SK-N-SH treated with all-trans-retinoic acid at 6 μM for 48 hours (cell line): ENCODE measurements at regions not wholly inside any gene's neighbourhood (a gene's known extent, or its start where the extent isn't known, plus 50 kb on each side); places are given as distances from the start of the nearest gene placed in this dataset.

Experiments
- ATAC-seq: fragments of 200-7000 bp; cut with Tn5 transposase; 3 replicates; pipeline ENCODE4 v1.9.1; 2020; ENCODE audit warnings: mild to moderate bottlenecking, moderate library complexity
- ARNTL ChIP-seq: fragments of 450-650 bp; formaldehyde crosslinking; IDR thresholded peaks from 2 replicates; pipeline ENCODE4 v1.5.0; 2020; ENCODE audit warnings: low read depth, mild to moderate bottlenecking, moderate library complexity, borderline replicate concordance
- BACH2 ChIP-seq: fragments of 250-450 bp; sonication (Bioruptor Pico); IDR thresholded peaks from 2 replicates; pipeline ENCODE4 v1.9.0; 2021; ENCODE audit warnings: mild to moderate bottlenecking, borderline replicate concordance
- CREB5 ChIP-seq: fragments of 250-450 bp; sonication (Bioruptor Pico); IDR thresholded peaks from 2 replicates; pipeline ENCODE4 v1.5.1; 2020; ENCODE audit warnings: low read depth, mild to moderate bottlenecking, moderate library complexity
- CSDC2 ChIP-seq: fragments of 250-450 bp; sonication (Bioruptor Pico); IDR thresholded peaks from 2 replicates; pipeline ENCODE4 v1.5.0; 2020; ENCODE audit warnings: mild to moderate bottlenecking, moderate library complexity
- ESRRG ChIP-seq: fragments of 250-450 bp; sonication (Bioruptor Pico); IDR thresholded peaks from 2 replicates; pipeline ENCODE4 v1.6.1; 2021; ENCODE audit warnings: mild to moderate bottlenecking
- GLIS3 ChIP-seq: fragments of 250-450 bp; sonication (Bioruptor Pico); IDR thresholded peaks from 2 replicates; pipeline ENCODE4 v1.5.0; 2020; ENCODE audit warnings: mild to moderate bottlenecking, moderate library complexity
- ISL1 ChIP-seq: fragments of 250-450 bp; sonication (Bioruptor Pico); IDR thresholded peaks from 2 replicates; pipeline ENCODE4 v2.1.2; 2022; ENCODE audit warnings: mild to moderate bottlenecking, moderate library complexity
- POU6F1 ChIP-seq: fragments of 250-450 bp; sonication (Bioruptor Pico); IDR thresholded peaks from 2 replicates; pipeline ENCODE4 v1.8.0; 2021; ENCODE audit warnings: low read depth, mild to moderate bottlenecking, moderate library complexity, borderline replicate concordance
- RARB ChIP-seq: fragments of 250-450 bp; sonication (Bioruptor Pico); IDR thresholded peaks from 2 replicates; pipeline ENCODE4 v1.8.0; 2021; ENCODE audit warnings: mild to moderate bottlenecking, moderate library complexity
- SNAI2 ChIP-seq: fragments of 250-450 bp; sonication (Bioruptor Pico); IDR thresholded peaks from 2 replicates; pipeline ENCODE4 v1.5.0; 2020; ENCODE audit warnings: mild to moderate bottlenecking, moderate library complexity
- TCF4 ChIP-seq: fragments of 250-450 bp; sonication (Bioruptor Pico); IDR thresholded peaks from 2 replicates; pipeline ENCODE4 v1.8.0; 2021; ENCODE audit warnings: mild to moderate bottlenecking, moderate library complexity, borderline replicate concordance
- TOX ChIP-seq: fragments of 250-450 bp; sonication (Bioruptor Pico); IDR thresholded peaks from 2 replicates; pipeline ENCODE4 v1.8.0; 2021; ENCODE audit warnings: mild to moderate bottlenecking, moderate library complexity, borderline replicate concordance
- ZC3H10 ChIP-seq: fragments of 250-450 bp; sonication (Bioruptor Pico); IDR thresholded peaks from 2 replicates; pipeline ENCODE4 v1.5.1; 2021; ENCODE audit warnings: mild to moderate bottlenecking, moderate library complexity
- ZFP3 ChIP-seq: fragments of 250-450 bp; sonication (Bioruptor Pico); IDR thresholded peaks from 2 replicates; pipeline ENCODE4 v1.5.0; 2020; ENCODE audit warnings: mild to moderate bottlenecking, moderate library complexity
- ZNF565 ChIP-seq: fragments of 450-650 bp; formaldehyde crosslinking; conservative IDR thresholded peaks from 2 replicates; pipeline ENCODE4 v1.5.0; 2020; ENCODE audit warnings: low read depth, mild to moderate bottlenecking, moderate library complexity
- ZNF70 ChIP-seq: fragments of 450-650 bp; formaldehyde crosslinking; IDR thresholded peaks from 2 replicates; pipeline ENCODE4 v1.5.0; 2020; ENCODE audit warnings: mild to moderate bottlenecking, moderate library complexity
- ZNF8 ChIP-seq: fragments of 450-650 bp; formaldehyde crosslinking; IDR thresholded peaks from 2 replicates; pipeline ENCODE4 v1.5.0; 2020; ENCODE audit warnings: mild to moderate bottlenecking, moderate library complexity
- TF ChIP-seq, protein P1 (sequence below): fragments of 250-450 bp; sonication (Bioruptor Pico); IDR thresholded peaks from 2 replicates; pipeline ENCODE4 v1.5.0; 2020; ENCODE audit warnings: mild to moderate bottlenecking, moderate library complexity
- TF ChIP-seq, protein P2 (sequence below): fragments of 250-450 bp; sonication (Bioruptor Pico); IDR thresholded peaks from 2 replicates; pipeline ENCODE4 v1.5.1; 2021; ENCODE audit warnings: mild to moderate bottlenecking, moderate library complexity
- TF ChIP-seq, protein P3 (sequence below): fragments of 250-450 bp; sonication (Bioruptor Pico); IDR thresholded peaks from 2 replicates; pipeline ENCODE4 v1.8.0; 2020; ENCODE audit warnings: mild to moderate bottlenecking, moderate library complexity, borderline replicate concordance

- no peak for ATAC-seq
- TF ChIP-seq, protein P1, sequence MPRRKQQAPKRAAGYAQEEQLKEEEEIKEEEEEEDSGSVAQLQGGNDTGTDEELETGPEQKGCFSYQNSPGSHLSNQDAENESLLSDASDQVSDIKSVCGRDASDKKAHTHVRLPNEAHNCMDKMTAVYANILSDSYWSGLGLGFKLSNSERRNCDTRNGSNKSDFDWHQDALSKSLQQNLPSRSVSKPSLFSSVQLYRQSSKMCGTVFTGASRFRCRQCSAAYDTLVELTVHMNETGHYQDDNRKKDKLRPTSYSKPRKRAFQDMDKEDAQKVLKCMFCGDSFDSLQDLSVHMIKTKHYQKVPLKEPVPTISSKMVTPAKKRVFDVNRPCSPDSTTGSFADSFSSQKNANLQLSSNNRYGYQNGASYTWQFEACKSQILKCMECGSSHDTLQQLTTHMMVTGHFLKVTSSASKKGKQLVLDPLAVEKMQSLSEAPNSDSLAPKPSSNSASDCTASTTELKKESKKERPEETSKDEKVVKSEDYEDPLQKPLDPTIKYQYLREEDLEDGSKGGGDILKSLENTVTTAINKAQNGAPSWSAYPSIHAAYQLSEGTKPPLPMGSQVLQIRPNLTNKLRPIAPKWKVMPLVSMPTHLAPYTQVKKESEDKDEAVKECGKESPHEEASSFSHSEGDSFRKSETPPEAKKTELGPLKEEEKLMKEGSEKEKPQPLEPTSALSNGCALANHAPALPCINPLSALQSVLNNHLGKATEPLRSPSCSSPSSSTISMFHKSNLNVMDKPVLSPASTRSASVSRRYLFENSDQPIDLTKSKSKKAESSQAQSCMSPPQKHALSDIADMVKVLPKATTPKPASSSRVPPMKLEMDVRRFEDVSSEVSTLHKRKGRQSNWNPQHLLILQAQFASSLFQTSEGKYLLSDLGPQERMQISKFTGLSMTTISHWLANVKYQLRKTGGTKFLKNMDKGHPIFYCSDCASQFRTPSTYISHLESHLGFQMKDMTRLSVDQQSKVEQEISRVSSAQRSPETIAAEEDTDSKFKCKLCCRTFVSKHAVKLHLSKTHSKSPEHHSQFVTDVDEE = no peak
- TF ChIP-seq TCF4 = no peak
- TF ChIP-seq RARB = no peak
- no peak for TF ChIP-seq SNAI2 (CRISPR knock-in tag)
- no peak for TF ChIP-seq BACH2 (CRISPR knock-in tag)
- TF ChIP-seq ISL1 = no peak
- TF ChIP-seq, protein P2, sequence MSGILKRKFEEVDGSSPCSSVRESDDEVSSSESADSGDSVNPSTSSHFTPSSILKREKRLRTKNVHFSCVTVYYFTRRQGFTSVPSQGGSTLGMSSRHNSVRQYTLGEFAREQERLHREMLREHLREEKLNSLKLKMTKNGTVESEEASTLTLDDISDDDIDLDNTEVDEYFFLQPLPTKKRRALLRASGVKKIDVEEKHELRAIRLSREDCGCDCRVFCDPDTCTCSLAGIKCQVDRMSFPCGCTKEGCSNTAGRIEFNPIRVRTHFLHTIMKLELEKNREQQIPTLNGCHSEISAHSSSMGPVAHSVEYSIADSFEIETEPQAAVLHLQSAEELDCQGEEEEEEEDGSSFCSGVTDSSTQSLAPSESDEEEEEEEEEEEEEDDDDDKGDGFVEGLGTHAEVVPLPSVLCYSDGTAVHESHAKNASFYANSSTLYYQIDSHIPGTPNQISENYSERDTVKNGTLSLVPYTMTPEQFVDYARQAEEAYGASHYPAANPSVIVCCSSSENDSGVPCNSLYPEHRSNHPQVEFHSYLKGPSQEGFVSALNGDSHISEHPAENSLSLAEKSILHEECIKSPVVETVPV (CRISPR knock-in tag) = no peak
- no peak for TF ChIP-seq ZNF565 (CRISPR knock-in tag)
- TF ChIP-seq ARNTL (CRISPR knock-in tag) = no peak
- TF ChIP-seq ZFP3 (CRISPR knock-in tag) = no peak
- TF ChIP-seq ZNF8 (CRISPR knock-in tag) = no peak
- TF ChIP-seq ESRRG = no peak
- no peak for TF ChIP-seq TOX (CRISPR knock-in tag)
- TF ChIP-seq CSDC2 (CRISPR knock-in tag) = no peak
- TF ChIP-seq POU6F1 = no peak
These were observed 253.6 kb upstream of the PHF14 start for GRCh38 chr7:10720042-10720441.

DNA sequence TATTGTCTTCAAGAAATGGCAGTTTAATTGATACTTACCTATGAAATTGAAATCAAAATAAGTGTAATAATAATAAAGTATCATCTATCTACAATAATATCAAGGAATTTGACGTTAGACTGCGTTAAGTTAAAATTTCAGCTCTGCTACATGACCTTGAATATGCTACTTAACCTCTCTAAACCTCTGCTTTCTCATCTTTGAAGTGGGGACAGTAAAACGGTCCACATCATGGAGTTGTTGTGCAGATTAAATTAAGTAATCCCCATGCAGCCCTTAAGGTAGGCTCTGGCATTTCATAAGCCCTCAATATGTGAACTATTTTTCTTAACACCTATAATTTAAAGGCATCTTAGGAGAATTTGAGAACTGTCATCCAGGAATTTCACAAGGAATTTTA is 252.4 kb upstream of the PHF14 start:
- TF ChIP-seq ZNF70 (CRISPR knock-in tag) (no peak), CREB5 (CRISPR knock-in tag) (no peak), ESRRG (no peak), GLIS3 (CRISPR knock-in tag) (no peak), TCF4 (no peak), ISL1 (no peak)
- TF ChIP-seq, protein P1 = no peak
- TF ChIP-seq, protein P3, sequence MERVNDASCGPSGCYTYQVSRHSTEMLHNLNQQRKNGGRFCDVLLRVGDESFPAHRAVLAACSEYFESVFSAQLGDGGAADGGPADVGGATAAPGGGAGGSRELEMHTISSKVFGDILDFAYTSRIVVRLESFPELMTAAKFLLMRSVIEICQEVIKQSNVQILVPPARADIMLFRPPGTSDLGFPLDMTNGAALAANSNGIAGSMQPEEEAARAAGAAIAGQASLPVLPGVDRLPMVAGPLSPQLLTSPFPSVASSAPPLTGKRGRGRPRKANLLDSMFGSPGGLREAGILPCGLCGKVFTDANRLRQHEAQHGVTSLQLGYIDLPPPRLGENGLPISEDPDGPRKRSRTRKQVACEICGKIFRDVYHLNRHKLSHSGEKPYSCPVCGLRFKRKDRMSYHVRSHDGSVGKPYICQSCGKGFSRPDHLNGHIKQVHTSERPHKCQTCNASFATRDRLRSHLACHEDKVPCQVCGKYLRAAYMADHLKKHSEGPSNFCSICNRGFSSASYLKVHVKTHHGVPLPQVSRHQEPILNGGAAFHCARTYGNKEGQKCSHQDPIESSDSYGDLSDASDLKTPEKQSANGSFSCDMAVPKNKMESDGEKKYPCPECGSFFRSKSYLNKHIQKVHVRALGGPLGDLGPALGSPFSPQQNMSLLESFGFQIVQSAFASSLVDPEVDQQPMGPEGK = no peak
- no peak for ATAC-seq

DNA sequence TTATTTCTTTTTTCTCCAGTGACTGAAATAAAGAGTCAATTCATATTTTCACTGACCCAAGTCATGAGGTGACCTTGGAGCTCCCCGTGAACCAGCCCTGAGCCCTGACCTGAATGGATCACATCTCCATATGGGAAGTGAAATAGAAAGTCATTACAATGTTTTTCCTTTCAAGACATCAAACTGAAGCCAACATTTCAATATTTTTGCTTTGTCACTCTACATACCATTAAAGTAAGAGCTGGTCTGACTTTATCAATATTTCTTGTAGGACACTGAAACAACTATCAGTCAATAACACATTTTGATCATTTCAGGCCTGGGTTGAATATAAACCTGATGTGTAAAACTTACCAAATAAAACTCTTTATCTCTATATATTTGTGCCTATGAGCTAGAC is 249.8 kb upstream of the PHF14 start:
- no peak for ATAC-seq

More for the DNA sequence above, 249.8 kb upstream of the PHF14 start:
- TF ChIP-seq CSDC2 (CRISPR knock-in tag) (no peak), GLIS3 (CRISPR knock-in tag) (no peak), ZFP3 (CRISPR knock-in tag) (no peak), TCF4 (no peak), ESRRG (no peak), ZC3H10 (CRISPR knock-in tag) (no peak)
- TF ChIP-seq, protein P1 = no peak
- TF ChIP-seq, all 23 proteins: peak for 0
